NCI-H2196 (cell line): ENCODE measurements at regions not wholly inside any gene's neighbourhood (a gene's known extent, or its start where the extent isn't known, plus 50 kb on each side); places are given as distances from the start of the nearest gene placed in this dataset.

Source experiments
- DNase-seq: peaks from one replicate; lab custom pipeline; 2025; ENCODE audit not compliant: unreplicated experiment; lab: John Stamatoyannopoulos, UW

GRCh38 chr1:65097076-65097475 lies 50.9 kb upstream of the AK4 start:
- DNase-seq, result no peak
